NCI-H524 treated with DMSO at 0.1 percent for 48 hours (cell line): ENCODE measurements at regions not wholly inside any gene's neighbourhood (a gene's known extent, or its start where the extent isn't known, plus 50 kb on each side); places are given as distances from the start of the nearest gene placed in this dataset.

Experiments used
- DNase-seq: peaks from one replicate; lab custom pipeline; 2025; lab: John Stamatoyannopoulos, UW

GRCh38 chr21:19244502-19245187 lies 841.1 kb upstream of the TMPRSS15 start:
- DNase-seq: no peak

- no peak for DNase-seq
Observed at GRCh38 chr21:19245188-19245580, 841.6 kb upstream of the TMPRSS15 start.

GRCh38 chr21:19246018-19246417 lies 842.4 kb upstream of the TMPRSS15 start:
- no peak for DNase-seq

GRCh38 chr21:19256934-19257660 lies 853.5 kb upstream of the TMPRSS15 start:
- DNase-seq: peak; percentile 85

DNA sequence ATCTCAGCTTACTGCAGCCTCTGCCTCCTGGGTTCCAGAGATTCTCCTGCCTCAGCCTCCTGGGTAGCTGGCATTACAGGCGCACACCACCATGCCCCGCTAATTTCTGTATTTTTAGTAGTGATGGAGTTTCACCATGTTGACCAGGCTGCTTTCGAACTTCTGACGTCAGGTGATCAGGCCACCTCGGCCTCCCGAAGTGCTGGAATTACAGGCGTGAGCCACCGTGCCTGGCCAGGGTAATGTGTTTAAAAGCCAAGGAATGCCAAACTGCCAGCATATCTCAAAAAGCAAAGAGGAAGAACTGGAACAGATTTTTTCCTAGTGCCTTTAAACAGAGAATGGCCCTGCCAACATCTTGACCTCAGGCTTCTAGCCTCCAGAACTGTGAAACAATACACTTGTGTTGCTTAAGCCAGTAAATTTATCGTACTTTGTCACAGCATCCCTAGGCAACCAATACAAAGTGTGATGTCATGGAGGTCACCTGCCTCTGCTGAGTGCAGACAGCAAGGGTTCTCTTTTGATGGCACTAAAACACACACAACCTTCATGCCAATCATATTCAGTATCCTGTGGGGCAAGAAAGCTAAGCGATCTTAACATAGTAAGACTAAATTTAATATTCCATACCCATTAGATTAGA lies 858.3 kb upstream of the TMPRSS15 start:
- DNase-seq: no peak

DNA sequence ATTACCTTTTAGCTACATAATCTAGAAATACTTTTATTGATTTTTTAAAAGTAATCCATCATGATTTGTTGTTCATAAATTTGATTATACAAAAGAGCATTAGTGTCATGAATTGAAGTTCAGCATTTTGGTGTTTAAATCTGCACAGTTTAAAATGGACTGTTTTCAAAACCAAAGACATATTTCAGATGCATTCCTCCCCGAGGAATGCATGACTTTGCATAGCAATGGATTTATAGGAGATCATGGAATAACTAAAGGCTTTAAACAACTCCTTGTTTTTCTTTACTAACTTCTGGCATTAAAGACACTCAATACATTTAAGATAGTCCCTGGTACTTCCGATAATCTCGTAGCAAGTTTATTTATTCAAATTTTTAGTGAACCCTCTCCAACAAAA lies 863.1 kb upstream of the TMPRSS15 start:
- DNase-seq: no peak

DNA sequence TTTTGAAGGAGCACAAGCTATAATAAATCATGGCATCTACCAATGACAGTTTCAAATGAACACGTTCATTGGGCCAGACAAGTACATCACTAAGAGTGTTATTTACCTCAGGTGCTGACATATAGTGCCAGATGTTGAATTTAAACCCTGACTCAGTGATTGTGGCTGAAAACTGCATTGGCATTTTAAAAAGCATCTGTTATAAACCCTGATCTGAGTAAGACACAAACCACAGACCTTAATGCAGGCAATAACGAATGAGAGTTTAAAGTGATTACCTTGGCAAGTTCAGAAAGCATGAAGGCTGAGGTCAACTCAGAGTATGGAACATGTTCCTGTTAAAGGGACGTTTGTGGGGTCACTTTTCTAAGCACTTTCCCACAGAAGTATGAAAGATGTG lies 865.1 kb upstream of the TMPRSS15 start:
- no peak for DNase-seq

DNA sequence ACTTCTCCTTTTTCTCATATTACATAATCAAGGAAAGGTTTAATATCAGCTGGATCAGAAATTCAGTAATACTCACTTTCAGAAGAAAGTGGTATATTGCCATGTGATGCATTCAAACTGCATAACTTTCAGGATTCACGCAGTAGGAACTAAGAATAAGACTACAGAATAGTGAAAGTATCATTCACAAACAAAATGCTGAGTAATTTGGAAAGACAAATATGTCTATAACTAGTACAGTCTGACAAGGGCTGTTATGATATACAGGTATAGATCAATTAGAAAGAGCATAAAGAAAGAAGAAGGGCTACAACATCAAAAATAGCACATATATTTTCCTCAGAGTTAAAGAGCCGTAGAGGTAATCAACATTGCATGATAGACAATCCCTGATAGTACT lies 871.5 kb upstream of the TMPRSS15 start:
- no peak for DNase-seq

DNA sequence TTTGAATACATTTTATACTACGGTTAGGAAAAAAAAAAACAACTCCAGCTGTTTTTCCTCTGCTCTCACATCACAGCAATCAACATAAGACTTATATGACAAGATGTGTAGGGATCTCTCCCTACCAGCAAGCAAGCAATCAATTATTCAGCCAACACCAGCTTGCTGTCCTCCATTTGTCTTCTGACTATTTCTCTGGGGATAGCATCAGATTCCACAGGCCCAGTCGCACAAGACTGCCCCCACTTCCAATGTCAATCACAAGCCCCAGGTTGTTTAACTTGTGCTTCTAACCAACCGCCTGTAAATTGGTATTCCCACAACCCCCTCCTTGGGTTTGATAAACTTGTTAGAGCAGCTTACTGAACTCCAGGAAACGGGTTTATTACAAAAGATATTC lies 873.1 kb upstream of the TMPRSS15 start:
- DNase-seq: no peak

- no peak for DNase-seq
Observed at GRCh38 chr21:19286876-19287275, 883.3 kb upstream of the TMPRSS15 start.

DNA sequence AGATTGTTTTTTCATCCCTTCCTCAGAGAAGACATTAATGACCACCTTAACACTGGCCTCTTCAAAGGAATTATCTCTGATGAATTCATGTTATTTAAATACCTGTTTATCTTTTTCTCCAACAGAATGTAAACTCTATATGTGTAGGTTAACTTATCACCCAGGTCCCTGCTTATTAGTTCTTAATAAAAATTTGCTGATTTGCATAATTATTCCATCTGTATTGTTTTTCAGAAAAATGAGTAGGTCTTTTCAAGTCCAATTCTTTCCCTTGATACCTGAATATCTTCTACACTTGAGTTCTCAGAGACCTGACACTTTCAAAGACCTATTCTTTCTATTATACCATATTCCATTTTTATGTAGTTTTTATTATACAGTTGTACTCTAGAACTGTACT lies 886.7 kb upstream of the TMPRSS15 start:
- DNase-seq: no peak

GRCh38 chr21:19320291-19320690 lies 916.7 kb upstream of the TMPRSS15 start:
- DNase-seq: no peak

DNA sequence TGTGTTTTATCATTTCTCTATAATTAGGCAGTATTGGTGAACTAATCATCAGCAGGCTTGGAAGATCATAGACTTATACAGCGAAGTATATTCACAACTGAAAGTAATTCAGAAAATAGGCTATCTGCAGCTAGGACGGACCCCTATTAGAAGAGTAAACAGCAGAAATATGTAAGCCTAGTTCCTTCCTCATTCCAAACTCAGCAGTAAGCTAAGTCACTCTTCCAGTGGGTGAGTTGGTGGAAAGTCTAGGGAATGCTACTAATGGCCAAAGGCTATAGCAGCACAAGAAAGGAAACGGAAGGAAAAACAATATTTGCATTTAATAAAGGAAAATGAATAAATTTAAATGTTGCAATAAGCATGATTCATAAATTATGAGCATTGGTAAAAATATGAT lies 918.1 kb upstream of the TMPRSS15 start:
- DNase-seq: no peak

GRCh38 chr21:19322360-19322759 lies 918.8 kb upstream of the TMPRSS15 start:
- DNase-seq: no peak

- no peak for DNase-seq
Observed at GRCh38 chr21:19326531-19327319, 923.1 kb upstream of the TMPRSS15 start.

DNA sequence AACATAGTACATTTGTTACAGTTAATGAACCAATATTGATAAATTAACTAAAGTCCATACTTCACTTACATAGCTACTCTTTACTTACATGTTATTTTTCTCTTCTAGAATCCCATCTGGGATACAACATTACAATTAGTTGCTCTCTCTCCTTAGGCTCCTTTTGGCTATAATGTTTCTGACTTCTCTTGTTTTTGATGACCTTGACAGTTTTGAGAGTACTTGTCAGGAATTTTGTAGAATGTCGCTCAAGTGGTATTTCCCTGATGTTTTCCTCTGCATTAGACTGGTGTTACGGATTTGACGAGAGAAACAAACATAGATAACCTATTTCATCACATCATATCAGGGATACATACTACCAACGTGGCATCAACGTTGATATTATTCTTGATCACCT lies 925.4 kb upstream of the TMPRSS15 start:
- DNase-seq: no peak

DNA sequence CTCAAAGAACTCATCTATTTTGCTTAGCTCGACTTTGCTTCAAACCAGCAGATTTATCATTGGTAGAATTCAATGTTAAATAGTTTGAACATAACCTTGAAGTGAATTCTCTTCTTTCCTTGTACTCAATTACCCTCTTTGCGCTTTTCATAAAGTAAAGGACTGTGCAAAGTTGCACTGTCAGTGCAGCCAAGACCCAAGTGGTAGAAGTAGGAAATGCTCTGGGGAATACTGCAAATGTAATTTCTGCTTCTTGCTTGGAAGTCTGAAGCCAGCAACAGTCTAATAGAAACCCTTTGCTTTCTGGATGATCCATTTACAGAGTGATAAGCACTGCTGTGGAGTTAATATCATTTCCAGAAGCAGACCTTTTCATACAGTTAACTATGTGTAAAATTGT lies 936.7 kb upstream of the TMPRSS15 start:
- DNase-seq: no peak

GRCh38 chr21:19340954-19341353 lies 937.4 kb upstream of the TMPRSS15 start:
- no peak for DNase-seq

DNA sequence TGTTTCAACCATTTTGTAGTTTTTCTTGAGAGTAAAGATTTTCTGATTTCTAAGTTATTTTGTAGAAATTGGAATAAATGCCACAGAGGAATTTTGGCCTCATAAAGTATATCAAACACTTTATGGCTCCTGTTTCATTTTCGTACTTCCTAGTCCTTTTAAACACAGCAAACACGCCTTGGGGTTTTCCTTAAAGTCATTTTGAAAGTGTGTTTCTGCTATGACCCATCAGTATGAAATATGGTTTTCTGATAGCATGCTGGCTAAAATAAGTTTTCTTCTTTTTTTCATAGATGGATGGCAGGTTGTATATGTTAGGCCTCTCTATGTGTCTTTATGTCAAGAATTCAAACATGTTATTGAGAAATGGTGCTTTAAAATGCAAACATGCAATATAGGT lies 940.1 kb upstream of the TMPRSS15 start:
- DNase-seq: no peak

DNA sequence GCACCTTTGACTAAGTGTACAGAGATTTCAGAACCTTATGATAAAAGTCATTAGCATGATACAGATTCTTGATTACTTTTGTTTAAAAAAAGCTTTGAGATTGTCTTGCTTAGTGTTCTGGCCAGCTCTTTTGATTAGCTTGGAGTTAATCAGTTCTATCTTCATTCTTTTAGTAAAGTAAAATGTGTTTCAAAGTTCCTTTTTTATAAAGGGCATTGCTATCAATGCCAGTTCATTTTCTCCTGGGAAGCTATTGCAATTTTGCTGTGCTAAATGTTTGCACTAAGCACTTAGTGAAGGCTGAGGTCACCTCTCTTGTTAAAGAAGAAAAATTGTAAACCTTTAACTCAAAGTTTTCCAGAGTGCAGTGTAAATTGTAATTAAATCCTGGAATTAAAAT lies 946.7 kb upstream of the TMPRSS15 start:
- DNase-seq: no peak

- peak; percentile 89 for DNase-seq
Observed at GRCh38 chr21:19353256-19353655, 949.7 kb upstream of the TMPRSS15 start.

DNA sequence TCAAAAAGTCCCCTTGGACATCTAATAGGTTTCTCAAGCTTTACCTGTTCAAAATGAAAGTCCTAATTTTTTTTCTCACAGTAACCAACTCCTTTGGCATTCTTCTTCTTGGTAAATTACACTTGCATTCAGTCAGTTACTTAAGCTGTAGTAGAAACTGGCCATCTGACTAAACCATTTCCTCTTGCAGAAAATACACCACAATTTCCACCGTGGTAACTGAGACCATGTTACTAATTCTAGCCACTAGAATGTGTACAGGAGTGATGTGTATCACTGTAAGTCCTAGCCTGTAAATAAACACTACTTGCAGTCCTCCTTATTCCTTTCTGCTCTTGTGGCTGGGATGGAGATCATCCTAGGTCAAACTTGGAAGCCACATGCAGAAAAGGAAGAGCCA lies 965.4 kb upstream of the TMPRSS15 start:
- DNase-seq: no peak

GRCh38 chr21:19392390-19392789 lies 988.8 kb upstream of the TMPRSS15 start:
- DNase-seq: no peak
